Thyroid gland (tissue), 4 donors: ENCODE measurements at regions not wholly inside any gene's neighbourhood (a gene's known extent, or its start where the extent isn't known, plus 50 kb on each side); places are given as distances from the start of the nearest gene placed in this dataset.

ENCODE experiments used
- DNase-seq, 2 donors: peaks; one replicate each; pipeline ENCODE4 v3.0.0-alpha.2; 2019
- H3K27ac ChIP-seq, 3 donors: fragments of 200-600 bp; sonication (generic); 1 replicate in 2 of 3; 2 replicates in 1 of 3; pipeline ENCODE4 v1.5.1; 2016 to 2019; ENCODE audit warnings: mild to moderate bottlenecking in 1 of 3, moderate library complexity in 1 of 3
- H3K27me3 ChIP-seq: fragments of 200-600 bp; sonication (generic); one replicate; pipeline ENCODE4 v1.5.1; 2019
- H3K36me3 ChIP-seq, 2 donors: fragments of 200-600 bp; sonication (generic); one replicate each; pipeline ENCODE4 v1.5.1; 2016 to 2019
- H3K4me1 ChIP-seq, 2 donors: fragments of 200-600 bp; sonication (generic); one replicate each; pipeline ENCODE4 v1.5.1; 2017 to 2019
- H3K4me3 ChIP-seq, 3 donors: fragments of 200-600 bp; sonication (generic); replicated peaks in 1 of 3; 1 replicate in 2 of 3; 2 replicates in 1 of 3; pipeline ENCODE4 v1.5.1; 2016; ENCODE audit warnings: mild to moderate bottlenecking in 1 of 3
- H3K9me3 ChIP-seq: fragments of 200-600 bp; sonication (generic); one replicate; pipeline ENCODE4 v1.5.1; 2017
- POLR2A ChIP-seq, 2 donors: fragments of 450-650 bp; IDR thresholded peaks; one replicate each; pipeline ENCODE4 v1.6.1; 2017; ENCODE audit warnings: antibody characterized with exemption in 2 of 2, mild to moderate bottlenecking in 2 of 2, moderate library complexity in 1 of 2
- WGBS, 2 donors: methylation state at CpG; one replicate each; pipeline ENCODE4 v1.1.5; 2017; 5-methylcytosine and 5-hydroxymethylcytosine counted together
- intact Hi-C: fragments of 100-400 bp; cut with DNase I; formaldehyde crosslinking; loops from one replicate; pipeline ENCODE4 v1.15.1; 2023
- TF ChIP-seq, protein P1 (sequence below), 6 experiments: fragments of 200-600 bp in 3 of 6; fragments of 450-650 bp in 3 of 6; sonication (generic) in 3 of 6; IDR thresholded peaks; one replicate each; pipeline ENCODE4 v1.5.1; 2016 to 2019; ENCODE audit warnings: antibody characterized with exemption in 6 of 6, mild to moderate bottlenecking in 2 of 6, inconsistent platforms in 1 of 6, moderate library complexity in 1 of 6

DNA sequence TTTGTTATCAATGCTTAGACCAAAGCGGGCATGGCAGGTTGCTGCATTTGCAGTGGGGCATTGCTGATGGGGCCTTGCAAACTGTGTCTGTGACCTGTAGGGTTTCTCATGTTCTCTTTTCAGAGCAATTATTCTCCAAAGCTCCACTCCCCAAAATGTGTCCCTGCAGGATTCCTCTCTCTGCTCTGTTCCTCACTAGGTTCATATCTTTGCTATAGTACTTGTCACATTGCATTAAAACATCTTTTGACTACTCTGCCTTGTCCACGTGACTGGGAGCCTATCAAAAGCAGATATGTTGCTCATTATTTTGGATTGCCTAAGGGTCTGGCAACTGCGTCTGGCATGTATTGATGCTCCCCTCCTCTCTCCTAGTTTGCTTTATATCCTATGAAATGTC lies 177.7 kb upstream of the MID1 start:
- H3K4me1 ChIP-seq = no peaks in the 10 kb centered on the region
- TF ChIP-seq, protein P1, sequence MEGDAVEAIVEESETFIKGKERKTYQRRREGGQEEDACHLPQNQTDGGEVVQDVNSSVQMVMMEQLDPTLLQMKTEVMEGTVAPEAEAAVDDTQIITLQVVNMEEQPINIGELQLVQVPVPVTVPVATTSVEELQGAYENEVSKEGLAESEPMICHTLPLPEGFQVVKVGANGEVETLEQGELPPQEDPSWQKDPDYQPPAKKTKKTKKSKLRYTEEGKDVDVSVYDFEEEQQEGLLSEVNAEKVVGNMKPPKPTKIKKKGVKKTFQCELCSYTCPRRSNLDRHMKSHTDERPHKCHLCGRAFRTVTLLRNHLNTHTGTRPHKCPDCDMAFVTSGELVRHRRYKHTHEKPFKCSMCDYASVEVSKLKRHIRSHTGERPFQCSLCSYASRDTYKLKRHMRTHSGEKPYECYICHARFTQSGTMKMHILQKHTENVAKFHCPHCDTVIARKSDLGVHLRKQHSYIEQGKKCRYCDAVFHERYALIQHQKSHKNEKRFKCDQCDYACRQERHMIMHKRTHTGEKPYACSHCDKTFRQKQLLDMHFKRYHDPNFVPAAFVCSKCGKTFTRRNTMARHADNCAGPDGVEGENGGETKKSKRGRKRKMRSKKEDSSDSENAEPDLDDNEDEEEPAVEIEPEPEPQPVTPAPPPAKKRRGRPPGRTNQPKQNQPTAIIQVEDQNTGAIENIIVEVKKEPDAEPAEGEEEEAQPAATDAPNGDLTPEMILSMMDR (IDR thresholded peaks at IDR 0.05) = no peak
- no peak for TF ChIP-seq POLR2A (IDR thresholded peaks at IDR 0.05)
- H3K9me3 ChIP-seq = no peaks in the 10 kb centered on the region
- DNase-seq = no peak
- 87 to 91% methylated on average over 3 of the region's 3 CpGs for WGBS, 2 donors
- H3K36me3 ChIP-seq = no peaks in the 10 kb centered on the region
- H3K27ac ChIP-seq = no peak overlapping the region
- intact Hi-C loops = no loop called here
- no peak overlapping the region for H3K4me3 ChIP-seq
- H3K27me3 ChIP-seq = no peaks in the 10 kb centered on the region

GRCh38 chrX:10800796-10801195 lies 180.4 kb upstream of the MID1 start:
- intact Hi-C loops = no loop called here
- Histone ChIP-seq H3K4me1 (no peaks in the 10 kb centered on the region), H3K36me3 (no peaks in the 10 kb centered on the region), H3K27me3 (no peaks in the 10 kb centered on the region), H3K4me3 (no peak overlapping the region), H3K9me3 (no peaks in the 10 kb centered on the region), H3K27ac (no peak overlapping the region)
- TF ChIP-seq POLR2A (IDR thresholded peaks at IDR 0.05) = no peak
- TF ChIP-seq, protein P1 (IDR thresholded peaks at IDR 0.05) = no peak
- no peak for DNase-seq

DNA sequence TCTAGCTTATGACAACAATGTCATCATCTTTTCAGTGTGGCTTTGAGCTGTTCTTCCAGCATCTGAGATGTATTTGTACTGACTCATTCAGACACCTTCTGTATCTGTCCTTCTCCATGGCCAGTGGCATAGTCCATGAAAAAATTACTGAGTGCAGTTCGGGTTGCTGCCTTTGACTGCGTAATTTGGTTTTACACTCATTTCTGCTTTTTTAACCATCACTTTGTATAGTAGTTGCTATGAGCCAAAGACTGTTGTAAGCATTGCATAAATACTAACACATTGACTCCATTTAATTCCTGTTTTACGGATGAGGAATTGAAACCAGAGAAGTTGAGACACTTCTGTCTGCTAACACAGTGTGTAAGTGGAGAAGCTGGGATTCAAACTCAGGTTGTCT lies 190.7 kb upstream of the MID1 start:
- H3K9me3 ChIP-seq = no peaks in the 10 kb centered on the region
- no peaks in the 10 kb centered on the region for H3K27me3 ChIP-seq
- intact Hi-C loops = no loop called here
- H3K36me3 ChIP-seq = no peaks in the 10 kb centered on the region
- 98 to 100% methylated on average over 3 of the region's 3 CpGs for WGBS, 2 donors
- no peak for TF ChIP-seq POLR2A (IDR thresholded peaks at IDR 0.05)
- TF ChIP-seq, protein P1 (IDR thresholded peaks at IDR 0.05) = no peak
- H3K4me3 ChIP-seq = no peak overlapping the region
- no peak overlapping the region for H3K27ac ChIP-seq
- no peak for DNase-seq
- H3K4me1 ChIP-seq = no peaks in the 10 kb centered on the region

DNA sequence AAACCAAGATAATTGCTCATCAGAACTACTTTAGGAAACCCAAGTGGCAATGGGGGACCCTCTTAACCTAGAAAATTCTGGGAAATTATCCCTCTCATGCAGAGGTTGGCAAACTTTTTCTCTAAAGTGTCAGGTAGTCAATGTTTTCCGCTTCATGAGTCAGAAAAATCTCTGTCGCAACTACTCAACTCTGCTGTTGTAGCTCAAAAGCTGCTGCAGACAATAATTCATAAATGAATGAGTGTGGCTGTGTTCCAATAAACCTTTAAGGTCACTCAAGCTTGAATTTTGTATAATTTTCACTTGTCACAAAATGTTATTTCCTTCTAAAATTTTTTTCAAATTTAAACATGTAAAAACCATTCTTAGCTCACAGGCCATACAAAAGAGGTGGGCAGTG lies 193.4 kb upstream of the MID1 start:
- TF ChIP-seq POLR2A (IDR thresholded peaks at IDR 0.05) = no peak
- TF ChIP-seq, protein P1 (IDR thresholded peaks at IDR 0.05) = no peak
- WGBS, 2 donors = 70 to 78% methylated on average over 2 of the region's 2 CpGs
- H3K36me3 ChIP-seq = no peaks in the 10 kb centered on the region

DNA sequence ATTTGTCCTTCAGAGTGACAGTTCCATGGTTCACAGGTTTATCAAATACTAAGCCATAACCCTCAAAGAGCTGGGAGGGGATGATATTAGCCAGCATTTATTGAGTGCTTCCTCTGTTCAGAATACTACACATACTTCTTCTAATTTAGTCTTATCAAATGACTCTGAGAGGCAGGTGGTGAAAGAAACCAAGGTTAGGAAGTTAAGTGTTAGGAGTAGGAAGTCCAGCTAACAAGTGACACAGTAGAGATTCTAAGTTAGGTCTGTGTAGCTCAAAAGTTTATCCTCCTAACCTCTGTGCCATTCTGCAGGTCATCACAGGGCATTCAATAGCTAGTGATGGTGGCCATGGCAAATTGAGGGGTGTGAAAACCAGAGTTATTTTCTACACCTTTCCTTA lies 198.3 kb upstream of the MID1 start:
- DNase-seq = no peak
- no peak overlapping the region for H3K4me3 ChIP-seq
- no peak for TF ChIP-seq POLR2A (IDR thresholded peaks at IDR 0.05)
- TF ChIP-seq, protein P1 (IDR thresholded peaks at IDR 0.05) = no peak
- H3K36me3 ChIP-seq = no peaks in the 10 kb centered on the region
- H3K9me3 ChIP-seq = no peaks in the 10 kb centered on the region
- no peaks in the 10 kb centered on the region for H3K4me1 ChIP-seq
- no peak overlapping the region for H3K27ac ChIP-seq
- intact Hi-C loops = no loop called here
- no peaks in the 10 kb centered on the region for H3K27me3 ChIP-seq

More for the DNA sequence above, 193.4 kb upstream of the MID1 start:
- Histone ChIP-seq H3K4me1 (no peaks in the 10 kb centered on the region), H3K27me3 (no peaks in the 10 kb centered on the region), H3K4me3 (no peak overlapping the region), H3K27ac (no peak overlapping the region), H3K9me3 (no peaks in the 10 kb centered on the region)
- no peak for DNase-seq
- intact Hi-C loops = no loop called here
